GM21619 (cell line): ENCODE measurements at regions not wholly inside any gene's neighbourhood (a gene's known extent, or its start where the extent isn't known, plus 50 kb on each side); places are given as distances from the start of the nearest gene placed in this dataset.

Experiments
- ATAC-seq: cut with Tn5 transposase; IDR thresholded peaks from one replicate; pipeline ENCODE4 v1.9.1; 2021; ENCODE audit not compliant: unreplicated experiment

GRCh38 chr5:29779141-29779540 is 1414.3 kb upstream of the CDH6 start:
- ATAC-seq: no peak

GRCh38 chr5:29777373-29777772 is 1416.1 kb upstream of the CDH6 start:
- no peak for ATAC-seq

- no peak for ATAC-seq
These were observed 1422.5 kb upstream of the CDH6 start for GRCh38 chr5:29770936-29771335.

GRCh38 chr5:29769474-29769873 is 1424.0 kb upstream of the CDH6 start:
- ATAC-seq: no peak

- no peak for ATAC-seq
These were observed 1434.5 kb upstream of the CDH6 start for GRCh38 chr5:29758986-29759421.

- ATAC-seq: no peak
These were observed 1443.0 kb upstream of the CDH6 start for GRCh38 chr5:29750453-29750852.

GRCh38 chr5:29744618-29745017 is 1448.9 kb upstream of the CDH6 start:
- no peak for ATAC-seq

- ATAC-seq: no peak
These were observed 1472.5 kb upstream of the CDH6 start for GRCh38 chr5:29720954-29721353.

- ATAC-seq: no peak
These were observed 1474.3 kb upstream of the CDH6 start for GRCh38 chr5:29719171-29719570.

GRCh38 chr5:29715167-29715566 is 1478.3 kb upstream of the CDH6 start:
- ATAC-seq: no peak

GRCh38 chr5:29702875-29703274 is 1490.6 kb upstream of the CDH6 start:
- no peak for ATAC-seq

- no peak for ATAC-seq
These were observed 1491.9 kb upstream of the CDH6 start for GRCh38 chr5:29701600-29701999.

- no peak for ATAC-seq
These were observed 1495.6 kb upstream of the CDH6 start for GRCh38 chr5:29697785-29698414.

GRCh38 chr5:29697278-29697677 is 1496.2 kb upstream of the CDH6 start:
- ATAC-seq: no peak

- ATAC-seq: no peak
These were observed 1520.8 kb upstream of the CDH6 start for GRCh38 chr5:29672678-29673077.

GRCh38 chr5:29662876-29663275 is 1530.6 kb upstream of the CDH6 start:
- ATAC-seq: no peak

GRCh38 chr5:29654954-29655353 is 1538.5 kb upstream of the CDH6 start:
- no peak for ATAC-seq

- ATAC-seq: no peak
These were observed 1544.2 kb upstream of the CDH6 start for GRCh38 chr5:29649321-29649720.

- no peak for ATAC-seq
These were observed 1550.9 kb upstream of the CDH6 start for GRCh38 chr5:29642601-29643000.

GRCh38 chr5:29614206-29614605 is 1579.3 kb upstream of the CDH6 start:
- no peak for ATAC-seq

- ATAC-seq: no peak
These were observed 1605.2 kb upstream of the CDH6 start for GRCh38 chr5:29588236-29588635.

- no peak for ATAC-seq
These were observed 1605.7 kb upstream of the CDH6 start for GRCh38 chr5:29587832-29588231.

GRCh38 chr5:29568028-29568427 is 1625.5 kb upstream of the CDH6 start:
- ATAC-seq: no peak
